IMR-90 (cell line): ENCODE measurements at regions not wholly inside any gene's neighbourhood (a gene's known extent, or its start where the extent isn't known, plus 50 kb on each side); places are given as distances from the start of the nearest gene placed in this dataset.

Experiments used
- ATAC-seq: fragments of 200-7000 bp; cut with Tn5 transposase; 2 replicates; pipeline ENCODE4 v1.9.1; 2020; ENCODE audit warnings: low read depth, mild to moderate bottlenecking, moderate library complexity
- BruUV-seq: library from RNA; stranded (reverse); fragments of 400-500 nt; replicated peaks from 2 replicates; lab custom pipeline; 2021; lab: Mats Ljungman, UMichigan
- CTCF ChIA-PET: fragments of 300-600 bp; formaldehyde crosslinking; extraction: SDS; loops from one replicate; lab custom pipeline; 2021; ENCODE audit warnings: antibody characterized with exemption; lab: Yijun Ruan, JAX
- POLR2A ChIA-PET: fragments of 300-600 bp; sonication (Branson Sonifier 250); formaldehyde crosslinking; loops from one replicate; lab custom pipeline; 2022; ENCODE audit warnings: antibody characterized with exemption; ENCODE audit not compliant: unreplicated experiment; lab: Charles Lee
- DNase-seq: peaks from one replicate; pipeline ENCODE4 v3.0.0; 2013
- H2AFZ ChIP-seq: replicated peaks from 2 replicates; pipeline ENCODE3; 2013; ENCODE audit warnings: low read length, mild to moderate bottlenecking; ENCODE audit not compliant: poor library complexity
- H2AK5ac ChIP-seq: 2 replicates; pipeline ENCODE4 v1.6.1; 2013; ENCODE audit warnings: low read depth, low read length, inconsistent platforms
- H2AK9ac ChIP-seq: replicated peaks from 2 replicates; pipeline ENCODE3; 2013; ENCODE audit warnings: mild to moderate bottlenecking, low read depth, low read length, moderate library complexity; ENCODE audit not compliant: poor library complexity
- H2BK120ac ChIP-seq: 2 replicates; pipeline ENCODE4 v1.6.1; 2013; ENCODE audit warnings: low read depth, low read length, inconsistent platforms
- H2BK15ac ChIP-seq: 3 replicates; pipeline ENCODE4 v1.6.1; 2013; ENCODE audit warnings: low read depth, low read length, inconsistent platforms
- H2BK20ac ChIP-seq: 2 replicates; pipeline ENCODE4 v1.6.1; 2013; ENCODE audit warnings: low read depth, mild to moderate bottlenecking, inconsistent platforms, low read length, moderate library complexity
- H2BK5ac ChIP-seq: 2 replicates; pipeline ENCODE4 v1.6.1; 2013; ENCODE audit warnings: mild to moderate bottlenecking, low read depth, low read length, inconsistent platforms; ENCODE audit not compliant: poor library complexity, severe bottlenecking
- H3K14ac ChIP-seq: replicated peaks from 2 replicates; pipeline ENCODE4 v1.6.1; 2013; ENCODE audit warnings: low read depth, low read length, inconsistent platforms
- H3K18ac ChIP-seq: 2 replicates; pipeline ENCODE4 v1.6.1; 2013; ENCODE audit warnings: low read depth, low read length, control low read depth
- H3K23ac ChIP-seq: 2 replicates; pipeline ENCODE4 v1.6.1; 2013; ENCODE audit warnings: low read depth, low read length, inconsistent platforms
- H3K27ac ChIP-seq: 2 replicates; pipeline ENCODE4 v1.5.1; 2013; ENCODE audit warnings: mild to moderate bottlenecking, control low read depth, low read length; ENCODE audit not compliant: insufficient read depth
- H3K27me3 ChIP-seq: 2 replicates; pipeline ENCODE4 v1.6.1; 2013; ENCODE audit warnings: low read length; ENCODE audit not compliant: control insufficient read depth, insufficient read depth
- H3K36me3 ChIP-seq: 2 replicates; pipeline ENCODE4 v1.6.1; 2013; ENCODE audit warnings: low read length, mixed read lengths; ENCODE audit not compliant: control insufficient read depth, insufficient read depth
- H3K4ac ChIP-seq: 2 replicates; pipeline ENCODE4 v1.6.1; 2013; ENCODE audit warnings: low read depth, low read length, inconsistent platforms
- H3K4me1 ChIP-seq: 2 replicates; pipeline ENCODE4 v1.6.1; 2013; ENCODE audit warnings: low read length, mixed read lengths; ENCODE audit not compliant: control insufficient read depth, insufficient read depth
- H3K4me2 ChIP-seq: 2 replicates; pipeline ENCODE4 v1.6.1; 2013; ENCODE audit warnings: low read depth, mild to moderate bottlenecking, control low read depth, low read length, moderate library complexity
- H3K4me3 ChIP-seq: 2 replicates; pipeline ENCODE4 v1.5.1; 2013; ENCODE audit warnings: low read depth, mild to moderate bottlenecking, control low read depth, low read length, moderate library complexity; ENCODE audit not compliant: insufficient read depth
- H3K56ac ChIP-seq: 2 replicates; pipeline ENCODE4 v1.6.1; 2013; ENCODE audit warnings: low read length, inconsistent platforms; ENCODE audit not compliant: insufficient read depth; ENCODE audit errors: extremely low read depth
- H3K79me1 ChIP-seq, 2 experiments: 2 replicates each; pipeline ENCODE4 v1.6.1; 2013; ENCODE audit warnings: low read length in 2 of 2, inconsistent platforms in 1 of 2, low read depth in 1 of 2
- H3K9ac ChIP-seq: 2 replicates; pipeline ENCODE4 v1.6.1; 2013; ENCODE audit warnings: low read depth, low read length, control low read depth
- H3K9me1 ChIP-seq: 2 replicates; pipeline ENCODE4 v1.6.1; 2013; ENCODE audit warnings: low read length, inconsistent platforms; ENCODE audit not compliant: insufficient read depth
- H3K9me3 ChIP-seq: 2 replicates; pipeline ENCODE4 v1.6.1; 2013; ENCODE audit warnings: low read length; ENCODE audit not compliant: control insufficient read depth, insufficient read depth
- H4K20me1 ChIP-seq: 2 replicates; pipeline ENCODE4 v1.6.1; 2013; ENCODE audit warnings: low read length, inconsistent platforms; ENCODE audit not compliant: insufficient read depth
- H4K5ac ChIP-seq: 2 replicates; pipeline ENCODE4 v1.6.1; 2013; ENCODE audit warnings: mild to moderate bottlenecking, low read depth, low read length, control low read depth
- H4K8ac ChIP-seq, 2 experiments: 2 replicates each; pipeline ENCODE4 v1.6.1; 2013; ENCODE audit warnings: low read depth in 2 of 2, low read length in 2 of 2, control low read depth in 1 of 2, inconsistent platforms in 1 of 2
- H4K91ac ChIP-seq: 2 replicates; pipeline ENCODE4 v1.6.1; 2013; ENCODE audit warnings: low read depth, low read length, inconsistent platforms; ENCODE audit not compliant: insufficient read depth
- CTCF ChIP-seq: conservative IDR thresholded peaks from 2 replicates; pipeline ENCODE4 v1.5.1; 2012; ENCODE audit warnings: mild to moderate bottlenecking, low read depth, low read length, improper control_type of control experiment
- MXI1 ChIP-seq: IDR thresholded peaks from 2 replicates; pipeline ENCODE4 v1.6.1; 2012; ENCODE audit warnings: low read depth, mild to moderate bottlenecking, low read length, moderate library complexity, borderline replicate concordance
- whole genome bisulfite sequencing, 2 experiments: methylation state at CpG; one replicate each; pipeline versions ENCODE4 v1.1.5 to v1.1.7; 2013; ENCODE audit warnings: missing lambda C conversion rate in 2 of 2; ENCODE audit not compliant: insufficient read length in 1 of 2; ENCODE audit errors: extremely low coverage in 2 of 2; 5-methylcytosine and 5-hydroxymethylcytosine counted together
- dilution Hi-C: fragments of 300-500 bp; cut with HindIII; formaldehyde crosslinking; loops from one replicate; pipeline ENCODE4 v1.14.3; 2018; ENCODE audit warnings: low sequenced_read_pairs; ENCODE audit not compliant: unreplicated experiment
- in situ Hi-C: fragments of 300-500 bp; cut with MboI; formaldehyde crosslinking; loops from 3 replicates; pipeline ENCODE4 v1.14.3; 2019; ENCODE audit warnings: low sequenced_read_pairs, inconsistent platforms, mixed read lengths
- intact Hi-C: fragments of 100-400 bp; cut with micrococcal nuclease; formaldehyde crosslinking; loops from 2 replicates; pipeline ENCODE4 v1.10.0; 2022

- H3K4ac ChIP-seq: no peak overlapping the region
Observed at GRCh38 chr10:6671976-6672375, 91.9 kb upstream of the PRKCQ start.

More at GRCh38 chr10:6671976-6672375, 91.9 kb upstream of the PRKCQ start:
- H3K14ac ChIP-seq: no peak overlapping the region
- H3K4me2 ChIP-seq: no peak overlapping the region
- no peak overlapping the region for H2BK15ac ChIP-seq
- POLR2A ChIA-PET: no interaction called here
- in situ Hi-C loops: loop anchor here (5.0 kb wide), 1 partner anchor 745 kb away; no protein-coding TSS in a partner anchor
- no peaks in the 10 kb centered on the region for H3K36me3 ChIP-seq
- H2AFZ ChIP-seq: no peak overlapping the region
- ATAC-seq: no peak
- H2AK9ac ChIP-seq: no peak overlapping the region
- dilution Hi-C loops: no loop called here
- H3K9me3 ChIP-seq: no peaks in the 10 kb centered on the region
- H4K5ac ChIP-seq: no peak overlapping the region
- no peaks in the 10 kb centered on the region for H3K9me1 ChIP-seq
- H3K56ac ChIP-seq: no peak overlapping the region
- CTCF ChIA-PET: interaction anchor here (0.7 kb wide), 1 partner anchor 449 kb away, joined by 7 read pairs; no protein-coding TSS in a partner anchor
- no peak overlapping the region for H3K18ac ChIP-seq
- H2BK20ac ChIP-seq: no peak overlapping the region
- H4K91ac ChIP-seq: no peak overlapping the region
- 57% methylated on average over 3 of the region's 6 CpGs; no CpG with 5 or more reads in 1 of the 2 experiments for WGBS, 2 experiments
- H3K27me3 ChIP-seq: no peaks in the 10 kb centered on the region; the same call in 1 of the 2 replicates
- H2BK120ac ChIP-seq: no peak overlapping the region
- BruUV-seq: no TSS peak
- no peak overlapping the region for H2BK5ac ChIP-seq
- TF ChIP-seq CTCF (no peak), MXI1 (no peak)
- H2AK5ac ChIP-seq: no peak overlapping the region
- H4K8ac ChIP-seq: no peak overlapping the region
- H3K23ac ChIP-seq: no peak overlapping the region
- no peak overlapping the region for H3K27ac ChIP-seq
- no peak overlapping the region for H3K9ac ChIP-seq
- intact Hi-C loops: loop anchor here (10.0 kb wide), 1 partner anchor 253 kb away; no protein-coding TSS in a partner anchor
- H3K79me1 ChIP-seq: no peaks in the 10 kb centered on the region
- no peaks in the 10 kb centered on the region for H3K4me1 ChIP-seq
- no peak overlapping the region for H3K4me3 ChIP-seq
- no peaks in the 10 kb centered on the region for H4K20me1 ChIP-seq
- peak; percentile 5 for DNase-seq
